GM21360 (cell line): ENCODE measurements at regions not wholly inside any gene's neighbourhood (a gene's known extent, or its start where the extent isn't known, plus 50 kb on each side); places are given as distances from the start of the nearest gene placed in this dataset.

ENCODE experiments used
- ATAC-seq: cut with Tn5 transposase; IDR thresholded peaks from one replicate; pipeline ENCODE4 v1.9.1; 2021; ENCODE audit warnings: mild to moderate bottlenecking, moderate library complexity; ENCODE audit not compliant: unreplicated experiment

GRCh38 chrX:39381422-39381821 is 580.2 kb downstream of the MID1IP1 start:
- ATAC-seq: no peak

DNA sequence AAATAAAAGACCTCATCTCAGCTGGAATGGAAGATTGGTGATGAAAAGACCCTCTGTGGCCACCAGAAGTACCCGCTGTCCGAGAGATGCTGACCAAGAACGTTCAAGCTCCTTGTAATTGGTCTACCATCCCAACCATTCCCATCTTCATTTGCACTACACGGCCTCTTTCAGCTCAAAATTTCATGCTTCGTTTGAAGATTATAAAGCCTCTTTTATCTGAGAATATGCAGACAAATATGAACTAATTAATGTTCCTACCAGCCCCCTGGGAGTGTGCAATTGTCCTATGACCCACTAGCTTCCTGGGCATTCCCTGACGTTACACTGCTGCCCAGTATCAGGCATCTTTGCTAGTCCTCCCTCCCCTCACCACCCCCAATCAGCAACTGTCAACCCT is 583.7 kb downstream of the MID1IP1 start:
- ATAC-seq: no peak

GRCh38 chrX:39388730-39389129 is 587.5 kb downstream of the MID1IP1 start:
- ATAC-seq: no peak

- ATAC-seq: no peak
Measured at GRCh38 chrX:39396358-39396995, 595.2 kb downstream of the MID1IP1 start.

- no peak for ATAC-seq
Measured at GRCh38 chrX:39397561-39398199, 596.4 kb downstream of the MID1IP1 start.

- no peak for ATAC-seq
Measured at GRCh38 chrX:39398215-39398962, 597.1 kb downstream of the MID1IP1 start.

DNA sequence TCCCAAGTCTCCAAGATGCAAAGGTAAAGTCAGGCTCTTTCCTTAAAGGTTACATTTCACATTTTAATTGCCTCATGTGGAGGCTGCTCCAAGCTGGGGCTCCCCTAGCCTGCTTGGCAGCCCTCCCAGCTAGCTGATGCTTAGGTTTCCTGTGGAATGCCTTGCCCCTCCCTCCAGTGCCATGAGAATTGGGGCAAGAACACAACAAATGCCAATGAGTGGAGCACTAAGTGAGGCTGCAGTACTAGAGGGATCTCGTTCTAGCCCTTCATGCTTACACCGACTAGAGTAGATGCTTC is 597.7 kb downstream of the MID1IP1 start:
- ATAC-seq: no peak

DNA sequence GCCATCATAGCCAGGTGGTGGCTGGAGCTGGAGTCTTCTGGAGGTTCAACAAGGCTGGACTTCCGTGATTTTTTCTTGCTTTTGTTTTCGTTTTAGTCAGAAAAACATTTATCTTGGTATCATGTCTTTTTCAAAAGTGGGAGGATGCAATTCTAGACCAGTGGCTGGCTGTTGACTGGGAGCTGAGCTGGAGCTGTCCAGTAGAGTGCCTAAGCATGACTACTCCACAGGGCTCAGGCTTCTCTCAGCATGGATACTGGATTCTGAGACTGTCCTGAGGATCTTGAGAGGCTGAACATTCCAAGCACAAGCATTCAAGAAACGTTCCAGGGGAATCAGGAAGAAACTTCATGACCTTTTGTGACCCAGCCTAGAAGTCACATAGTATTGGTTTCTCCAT is 598.1 kb downstream of the MID1IP1 start:
- no peak for ATAC-seq

GRCh38 chrX:39401483-39402110 is 600.3 kb downstream of the MID1IP1 start:
- ATAC-seq: no peak

GRCh38 chrX:39402158-39402557 is 600.9 kb downstream of the MID1IP1 start:
- ATAC-seq: no peak

GRCh38 chrX:39406799-39407198 is 605.5 kb downstream of the MID1IP1 start:
- no peak for ATAC-seq

DNA sequence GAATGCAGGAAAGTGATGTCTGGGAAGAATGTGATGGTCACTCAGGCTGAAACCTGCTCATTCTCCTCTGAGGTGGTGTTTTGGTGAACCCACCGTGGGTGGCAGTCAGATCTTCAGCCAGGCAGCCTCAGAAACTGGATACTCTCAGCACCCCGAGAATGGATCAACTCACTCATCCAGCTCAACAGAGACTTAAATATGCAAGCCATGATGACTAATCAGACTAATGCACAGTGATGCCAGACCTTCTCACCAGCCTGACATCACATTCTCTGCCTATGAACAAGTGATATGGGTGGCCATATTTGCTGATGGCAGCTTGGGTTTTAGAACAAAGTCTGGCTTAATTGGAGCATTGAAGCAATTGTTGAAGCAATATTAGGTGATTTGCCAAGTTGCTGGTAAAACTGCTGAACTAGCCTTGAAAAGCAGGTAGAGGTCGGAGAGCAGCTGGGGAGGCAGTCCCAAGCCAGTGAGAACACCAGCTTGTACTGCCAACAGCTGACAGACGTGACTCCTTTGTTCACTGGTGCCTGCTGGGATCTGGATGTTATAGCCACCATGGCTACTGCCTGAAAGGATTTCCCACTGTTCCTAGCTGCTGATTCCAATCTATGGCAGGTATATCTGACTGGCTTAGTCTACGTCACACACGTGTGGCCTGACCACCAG is 608.1 kb downstream of the MID1IP1 start:
- no peak for ATAC-seq

- ATAC-seq: no peak
Measured at GRCh38 chrX:39414290-39414854, 613.1 kb downstream of the MID1IP1 start.

GRCh38 chrX:39416547-39417260 is 615.4 kb downstream of the MID1IP1 start:
- no peak for ATAC-seq

GRCh38 chrX:39418254-39418704 is 617.0 kb downstream of the MID1IP1 start:
- ATAC-seq: no peak

GRCh38 chrX:39418731-39419638 is 617.7 kb downstream of the MID1IP1 start:
- ATAC-seq: no peak

GRCh38 chrX:39421006-39421405 is 619.7 kb downstream of the MID1IP1 start:
- ATAC-seq: no peak

- ATAC-seq: no peak
Measured at GRCh38 chrX:39425124-39425806, 624.0 kb downstream of the MID1IP1 start.

DNA sequence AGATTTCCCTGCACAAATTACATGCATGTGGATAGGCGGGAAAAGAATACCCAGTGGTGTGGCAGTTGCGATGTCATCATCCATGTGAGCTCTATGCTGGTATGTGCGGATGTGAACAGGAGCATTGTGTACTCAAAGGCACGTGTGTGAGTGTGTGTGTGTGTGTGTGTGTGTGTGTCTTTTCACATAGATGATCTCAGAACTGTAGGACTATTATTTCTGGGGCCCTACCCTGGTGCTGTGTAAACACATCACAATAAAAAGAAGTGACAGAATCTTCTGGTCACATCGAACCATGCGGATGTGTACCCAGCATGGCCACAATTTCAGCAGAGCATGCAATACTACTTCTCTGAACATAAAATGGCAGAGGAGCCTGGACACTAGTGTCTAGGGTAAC is 624.8 kb downstream of the MID1IP1 start:
- no peak for ATAC-seq
